ENCODE measurements at regions not wholly inside any gene's neighbourhood (a gene's known extent, or its start where the extent isn't known, plus 50 kb on each side); places are given as distances from the start of the nearest gene placed in this dataset.

DNA sequence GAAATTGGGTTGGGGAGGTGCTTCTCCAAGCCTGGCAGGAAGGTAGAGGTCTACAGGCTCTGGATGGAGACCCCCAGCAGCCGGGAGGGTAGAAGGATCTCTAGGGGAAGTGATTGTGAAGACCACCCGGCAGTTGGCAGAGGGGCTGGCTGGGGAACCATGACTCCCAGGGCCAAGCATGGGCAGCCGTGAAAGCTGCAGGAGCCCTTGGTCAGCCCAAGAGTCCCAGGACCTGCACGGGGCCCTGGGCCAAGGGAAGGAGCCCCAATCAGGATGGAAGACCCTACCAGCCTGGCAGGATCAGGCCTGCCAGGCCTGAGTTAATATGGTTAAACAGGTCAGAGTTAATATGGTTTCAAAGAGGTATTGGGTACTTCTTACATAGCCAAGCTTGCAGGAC, 126.3 kb upstream of the NANOS1 start:
- no peak for TF ChIP-seq CTCF (conservative IDR thresholded peaks at IDR 0.05 in 1 of 2, IDR thresholded peaks at IDR 0.05 in 1 of 2; ENCODE audit: extremely low read depth in 1 of 2, insufficient read depth in 1 of 2, low read depth in 1 of 2, low read length in 2 of 2)
- TF ChIP-seq EZH2 (IDR thresholded peaks at IDR 0.05; ENCODE audit: borderline replicate concordance, low read length), result no peak
